Activated CD8-positive, alpha-beta T cell treated with anti-CD3 and anti-CD28 coated beads for 36 hours (primary cell): ENCODE measurements at regions not wholly inside any gene's neighbourhood (a gene's known extent, or its start where the extent isn't known, plus 50 kb on each side); places are given as distances from the start of the nearest gene placed in this dataset.

Source experiments
- ATAC-seq: fragments of 200-7000 bp; cut with Tn5 transposase; one replicate; pipeline ENCODE4 v1.10.0; 2021; ENCODE audit warnings: mild to moderate bottlenecking, moderate library complexity
- CTCF ChIA-PET: fragments of 350-600 bp; sonication (Branson Sonifier 250); formaldehyde crosslinking; loops from one replicate; lab custom pipeline; 2021; ENCODE audit warnings: antibody characterized with exemption; lab: Charles Lee
- POLR2A ChIA-PET: fragments of 350-600 bp; sonication (Branson Sonifier 250); formaldehyde crosslinking; loops from one replicate; lab custom pipeline; 2021; ENCODE audit warnings: antibody characterized with exemption; lab: Charles Lee
- DNase-seq: peaks from one replicate; pipeline ENCODE4 v3.0.0-alpha.2; 2020
- H3K27ac Mint-ChIP-seq: one replicate; pipeline ENCODE4 v1.8.0; 2021; ENCODE audit warnings: mild to moderate bottlenecking, mixed read lengths
- H3K27me3 Mint-ChIP-seq: one replicate; pipeline ENCODE4 v1.8.0; 2021; ENCODE audit warnings: mixed read lengths
- H3K36me3 Mint-ChIP-seq: one replicate; pipeline ENCODE4 v1.8.0; 2021; ENCODE audit warnings: low read depth, mixed read lengths
- H3K4me1 Mint-ChIP-seq: one replicate; pipeline ENCODE4 v1.8.0; 2021; ENCODE audit warnings: low read depth, mixed read lengths
- H3K4me3 Mint-ChIP-seq: one replicate; pipeline ENCODE4 v1.8.0; 2021; ENCODE audit warnings: mild to moderate bottlenecking, moderate library complexity, mixed read lengths
- H3K9me3 Mint-ChIP-seq: one replicate; pipeline ENCODE4 v1.8.0; 2021; ENCODE audit warnings: mixed read lengths
- CTCF ChIP-seq: fragments of 200-600 bp; IDR thresholded peaks from one replicate; pipeline ENCODE4 v1.8.0; 2022; ENCODE audit warnings: antibody characterized with exemption, mild to moderate bottlenecking
- intact Hi-C: fragments of 100-400 bp; cut with micrococcal nuclease; formaldehyde crosslinking; loops from one replicate; pipeline ENCODE4 v1.10.0; 2022

- peaks cover 2% of the 10 kb centered on the region for H3K36me3 Mint-ChIP-seq
- intact Hi-C loops, result no loop called here
- ChIA-PET CTCF (interaction anchor here (0.7 to 0.8 kb wide), 2 partner anchors 52 to 262 kb away, joined by 3 read pairs; no protein-coding TSS in a partner anchor), POLR2A (no interaction called here)
- H3K4me3 Mint-ChIP-seq, result no peak overlapping the region
- TF ChIP-seq CTCF, result no peak
- H3K9me3 Mint-ChIP-seq, result peaks cover 1% of the 10 kb centered on the region
- no peak overlapping the region for H3K27ac Mint-ChIP-seq
- H3K4me1 Mint-ChIP-seq, result no peaks in the 10 kb centered on the region
- no peak for DNase-seq
- no peak for ATAC-seq
- peaks cover 2% of the 10 kb centered on the region for H3K27me3 Mint-ChIP-seq
These were observed 85.6 kb upstream of the MTPN start for GRCh38 chr7:136062625-136063325.

GRCh38 chr7:136061433-136061832, 84.3 kb upstream of the MTPN start:
- Mint-ChIP-seq H3K27ac (no peak overlapping the region), H3K4me3 (no peak overlapping the region), H3K9me3 (peaks cover 1% of the 10 kb centered on the region), H3K27me3 (peaks cover 2% of the 10 kb centered on the region), H3K36me3 (peaks cover 2% of the 10 kb centered on the region), H3K4me1 (no peaks in the 10 kb centered on the region)
- ATAC-seq (no peak), DNase-seq (no peak)
- TF ChIP-seq CTCF, result no peak
- CTCF ChIA-PET, result no interaction called here
- intact Hi-C loops, result no loop called here
- POLR2A ChIA-PET, result no interaction called here

- Mint-ChIP-seq H3K36me3 (no peaks in the 10 kb centered on the region), H3K27ac (no peak overlapping the region), H3K4me1 (no peaks in the 10 kb centered on the region), H3K4me3 (no peak overlapping the region), H3K27me3 (no peaks in the 10 kb centered on the region), H3K9me3 (no peaks in the 10 kb centered on the region)
- intact Hi-C loops, result no loop called here
- no peak for TF ChIP-seq CTCF
- ATAC-seq (no peak), DNase-seq (no peak)
- ChIA-PET POLR2A (no interaction called here), CTCF (no interaction called here)
These were observed 81.4 kb upstream of the MTPN start for GRCh38 chr7:136058546-136058945.

GRCh38 chr7:136057509-136057908, 80.3 kb upstream of the MTPN start:
- TF ChIP-seq CTCF, result no peak
- no peaks in the 10 kb centered on the region for H3K27me3 Mint-ChIP-seq
- intact Hi-C loops, result no loop called here
- DNase-seq (no peak), ATAC-seq (no peak)
- POLR2A ChIA-PET, result no interaction called here
- CTCF ChIA-PET, result interaction anchor here (0.7 to 1.9 kb wide), 2 partner anchors 12 to 58 kb away, joined by 3 to 6 read pairs; no protein-coding TSS in a partner anchor
- no peaks in the 10 kb centered on the region for H3K36me3 Mint-ChIP-seq
- no peaks in the 10 kb centered on the region for H3K9me3 Mint-ChIP-seq
- H3K4me3 Mint-ChIP-seq, result no peak overlapping the region
- H3K4me1 Mint-ChIP-seq, result no peaks in the 10 kb centered on the region
- no peak overlapping the region for H3K27ac Mint-ChIP-seq

- no peak for TF ChIP-seq CTCF
- CTCF ChIA-PET, result interaction anchor here (0.7 to 1.9 kb wide), 2 partner anchors 12 to 59 kb away, joined by 3 to 6 read pairs; no protein-coding TSS in a partner anchor
- H3K36me3 Mint-ChIP-seq, result no peaks in the 10 kb centered on the region
- no peaks in the 10 kb centered on the region for H3K4me1 Mint-ChIP-seq
- no peaks in the 10 kb centered on the region for H3K9me3 Mint-ChIP-seq
- no peak for DNase-seq
- intact Hi-C loops, result no loop called here
- H3K27me3 Mint-ChIP-seq, result no peaks in the 10 kb centered on the region
- no peak for ATAC-seq
- H3K27ac Mint-ChIP-seq, result no peak overlapping the region
- H3K4me3 Mint-ChIP-seq, result no peak overlapping the region
- POLR2A ChIA-PET, result no interaction called here
These were observed 79.6 kb upstream of the MTPN start for GRCh38 chr7:136056651-136057231.
